Neural progenitor cell (in vitro differentiated cells): ENCODE measurements at regions not wholly inside any gene's neighbourhood (a gene's known extent, or its start where the extent isn't known, plus 50 kb on each side); places are given as distances from the start of the nearest gene placed in this dataset.

Experiments used
- DNase-seq: peaks from one replicate; pipeline ENCODE4 v3.0.0-alpha.2; 2016; ENCODE audit warnings: low spot score
- H2AFZ ChIP-seq: fragments of 200-600 bp; sonication (generic); replicated peaks from 2 replicates; pipeline ENCODE4 v1.6.1; 2016; ENCODE audit warnings: antibody characterized with exemption
- H3F3A ChIP-seq: fragments of 200-600 bp; sonication (generic); 2 replicates; pipeline ENCODE4 v1.6.1; 2016; ENCODE audit warnings: antibody characterized with exemption, low read depth
- H3K27ac ChIP-seq: fragments of 200-600 bp; sonication (generic); 2 replicates; pipeline ENCODE4 v1.5.1; 2016; ENCODE audit warnings: mild to moderate bottlenecking
- H3K27me3 ChIP-seq: fragments of 200-600 bp; sonication (generic); 2 replicates; pipeline ENCODE4 v1.6.1; 2016; ENCODE audit warnings: mild to moderate bottlenecking, moderate library complexity
- H3K36me3 ChIP-seq: fragments of 200-600 bp; sonication (generic); 2 replicates; pipeline ENCODE4 v1.5.1; 2016
- H3K4me1 ChIP-seq: fragments of 200-600 bp; sonication (generic); 2 replicates; pipeline ENCODE4 v1.6.1; 2016; ENCODE audit warnings: mixed run types
- H3K4me2 ChIP-seq: fragments of 200-600 bp; sonication (generic); 2 replicates; pipeline ENCODE4 v1.6.1; 2016
- H3K4me3 ChIP-seq: fragments of 200-600 bp; sonication (generic); 2 replicates; pipeline ENCODE4 v1.5.1; 2016
- H3K79me2 ChIP-seq: fragments of 200-600 bp; sonication (generic); 2 replicates; pipeline ENCODE4 v1.6.1; 2016; ENCODE audit warnings: low read depth
- H3K9ac ChIP-seq: fragments of 200-600 bp; sonication (generic); 2 replicates; pipeline ENCODE4 v1.6.1; 2016
- H3K9me3 ChIP-seq: fragments of 200-600 bp; sonication (generic); 2 replicates; pipeline ENCODE4 v1.5.1; 2016; ENCODE audit warnings: low read depth
- H4K20me1 ChIP-seq: fragments of 200-600 bp; sonication (generic); 2 replicates; pipeline ENCODE4 v1.6.1; 2016; ENCODE audit warnings: low read depth
- H3K27ac Mint-ChIP-seq: 3 replicates; pipeline ENCODE4 v1.8.0; 2021; ENCODE audit warnings: mixed read lengths
- H3K27me3 Mint-ChIP-seq: 2 replicates; pipeline ENCODE4 v1.8.0; 2022; ENCODE audit warnings: low read depth, mild to moderate bottlenecking, inconsistent platforms, moderate library complexity, mixed read lengths; ENCODE audit not compliant: insufficient read depth
- H3K36me3 Mint-ChIP-seq: 3 replicates; pipeline ENCODE4 v1.8.0; 2021; ENCODE audit warnings: mixed read lengths
- H3K4me1 Mint-ChIP-seq: 3 replicates; pipeline ENCODE4 v1.8.0; 2021; ENCODE audit warnings: mixed read lengths
- H3K4me3 Mint-ChIP-seq: 3 replicates; pipeline ENCODE4 v1.8.0; 2021; ENCODE audit warnings: mild to moderate bottlenecking, moderate library complexity, mixed read lengths
- H3K9me3 Mint-ChIP-seq: 3 replicates; pipeline ENCODE4 v1.8.0; 2020; ENCODE audit warnings: mixed read lengths
- CTCF ChIP-seq: fragments of 200-600 bp; sonication (generic); IDR thresholded peaks from 2 replicates; pipeline ENCODE4 v1.5.1; 2017; ENCODE audit warnings: antibody characterized with exemption, mild to moderate bottlenecking
- EZH2 ChIP-seq: fragments of 200-600 bp; sonication (generic); IDR thresholded peaks from 2 replicates; pipeline ENCODE4 v1.6.1; 2017; ENCODE audit warnings: antibody characterized with exemption, mild to moderate bottlenecking, moderate library complexity
- EZH2phosphoT487 ChIP-seq: fragments of 200-600 bp; sonication (generic); IDR thresholded peaks from 2 replicates; pipeline ENCODE4 v1.6.1; 2017; ENCODE audit warnings: antibody characterized with exemption

- Histone ChIP-seq H3K4me3 (no peak overlapping the region), H3K4me2 (no peak overlapping the region), H3K36me3 (no peaks in the 10 kb centered on the region), H2AFZ (no peak overlapping the region), H3K9me3 (no peaks in the 10 kb centered on the region), H3F3A (no peaks in the 10 kb centered on the region), H3K4me1 (no peaks in the 10 kb centered on the region), H3K27ac (no peak overlapping the region), H3K27me3 (no peaks in the 10 kb centered on the region), H4K20me1 (no peaks in the 10 kb centered on the region), H3K9ac (no peak overlapping the region), H3K79me2 (no peaks in the 10 kb centered on the region)
- no peak for TF ChIP-seq EZH2phosphoT487
- TF ChIP-seq EZH2: no peak
- TF ChIP-seq CTCF: no peak
- no peak overlapping the region for H3K4me3 Mint-ChIP-seq
- H3K9me3 Mint-ChIP-seq: peaks cover 3% of the 10 kb centered on the region
- no peaks in the 10 kb centered on the region for H3K4me1 Mint-ChIP-seq
- DNase-seq: no peak
- H3K27me3 Mint-ChIP-seq: peaks cover 4% of the 10 kb centered on the region
- peaks cover 2% of the 10 kb centered on the region for H3K36me3 Mint-ChIP-seq
- H3K27ac Mint-ChIP-seq: no peak overlapping the region
Observed at GRCh38 chr16:66014221-66014620, 352.3 kb upstream of the CDH5 start.

GRCh38 chr16:66013486-66013885 lies 353.0 kb upstream of the CDH5 start:
- TF ChIP-seq CTCF: no peak
- no peak overlapping the region for H3K27ac ChIP-seq
- H3K27me3 ChIP-seq: no peaks in the 10 kb centered on the region
- DNase-seq: no peak
- H3K4me3 ChIP-seq: no peak overlapping the region
- H3F3A ChIP-seq: no peaks in the 10 kb centered on the region
- no peaks in the 10 kb centered on the region for H3K4me1 ChIP-seq
- no peaks in the 10 kb centered on the region for H3K36me3 ChIP-seq
- H4K20me1 ChIP-seq: no peaks in the 10 kb centered on the region
- Mint-ChIP-seq H3K36me3 (peaks cover 2% of the 10 kb centered on the region), H3K4me1 (no peaks in the 10 kb centered on the region), H3K4me3 (no peak overlapping the region), H3K9me3 (peaks cover 3% of the 10 kb centered on the region), H3K27me3 (peaks cover 4% of the 10 kb centered on the region), H3K27ac (no peak overlapping the region)
- no peaks in the 10 kb centered on the region for H3K79me2 ChIP-seq
- no peak overlapping the region for H3K9ac ChIP-seq
- no peak overlapping the region for H3K4me2 ChIP-seq
- H2AFZ ChIP-seq: no peak overlapping the region
- no peaks in the 10 kb centered on the region for H3K9me3 ChIP-seq

- H3K36me3 ChIP-seq: no peaks in the 10 kb centered on the region
- no peaks in the 10 kb centered on the region for H3K27me3 ChIP-seq
- no peak for DNase-seq
- no peaks in the 10 kb centered on the region for H3K9me3 ChIP-seq
- H3K4me3 Mint-ChIP-seq: no peak overlapping the region
- peaks cover 2% of the 10 kb centered on the region for H3K36me3 Mint-ChIP-seq
- H3K9me3 Mint-ChIP-seq: peaks cover 3% of the 10 kb centered on the region
- H2AFZ ChIP-seq: no peak overlapping the region
- H3K4me1 ChIP-seq: no peaks in the 10 kb centered on the region
- no peaks in the 10 kb centered on the region for H4K20me1 ChIP-seq
- peaks cover 5% of the 10 kb centered on the region for H3K27me3 Mint-ChIP-seq
- TF ChIP-seq EZH2 (no peak), CTCF (no peak), EZH2phosphoT487 (no peak)
- no peak overlapping the region for H3K4me2 ChIP-seq
- H3K4me3 ChIP-seq: no peak overlapping the region
- H3K79me2 ChIP-seq: no peaks in the 10 kb centered on the region
- H3F3A ChIP-seq: no peaks in the 10 kb centered on the region
- no peak overlapping the region for H3K9ac ChIP-seq
- peaks cover 3% of the 10 kb centered on the region for H3K4me1 Mint-ChIP-seq
- H3K27ac ChIP-seq: no peak overlapping the region
- no peak overlapping the region for H3K27ac Mint-ChIP-seq
Observed at GRCh38 chr16:66008136-66008535, 358.4 kb upstream of the CDH5 start.

GRCh38 chr16:66007717-66008116 lies 358.8 kb upstream of the CDH5 start:
- no peak overlapping the region for H3K27ac ChIP-seq
- H3K4me3 ChIP-seq: no peak overlapping the region
- H3F3A ChIP-seq: no peaks in the 10 kb centered on the region
- no peaks in the 10 kb centered on the region for H3K4me1 ChIP-seq
- no peak overlapping the region for H3K9ac ChIP-seq
- TF ChIP-seq EZH2 (no peak), EZH2phosphoT487 (no peak), CTCF (no peak)
- DNase-seq: peak; percentile 8
- peaks cover 3% of the 10 kb centered on the region for H3K9me3 Mint-ChIP-seq
- H3K27ac Mint-ChIP-seq: no peak overlapping the region
- peaks cover 5% of the 10 kb centered on the region for H3K27me3 Mint-ChIP-seq
- no peak overlapping the region for H2AFZ ChIP-seq
- no peaks in the 10 kb centered on the region for H4K20me1 ChIP-seq
- H3K79me2 ChIP-seq: no peaks in the 10 kb centered on the region
- H3K36me3 Mint-ChIP-seq: peaks cover 2% of the 10 kb centered on the region
- H3K9me3 ChIP-seq: no peaks in the 10 kb centered on the region
- H3K4me3 Mint-ChIP-seq: no peak overlapping the region
- H3K4me2 ChIP-seq: no peak overlapping the region
- H3K27me3 ChIP-seq: no peaks in the 10 kb centered on the region
- peaks cover 3% of the 10 kb centered on the region for H3K4me1 Mint-ChIP-seq
- no peaks in the 10 kb centered on the region for H3K36me3 ChIP-seq
